DOHH2 (cell line): ENCODE measurements at regions not wholly inside any gene's neighbourhood (a gene's known extent, or its start where the extent isn't known, plus 50 kb on each side); places are given as distances from the start of the nearest gene placed in this dataset.

ENCODE experiments used
- CTCF ChIP-seq: fragments of 200-600 bp; sonication (generic); IDR thresholded peaks from one replicate; pipeline ENCODE4 v1.5.1; 2014; ENCODE audit warnings: antibody characterized with exemption, mild to moderate bottlenecking, low read depth, low read length; ENCODE audit not compliant: poor library complexity, severe bottlenecking
- EZH2phosphoT487 ChIP-seq: fragments of 200-600 bp; sonication (generic); IDR thresholded peaks from 2 replicates; pipeline ENCODE4 v1.6.1; 2017; ENCODE audit warnings: borderline replicate concordance, mild to moderate bottlenecking, antibody characterized with exemption, low read length, moderate library complexity, mixed read lengths

DNA sequence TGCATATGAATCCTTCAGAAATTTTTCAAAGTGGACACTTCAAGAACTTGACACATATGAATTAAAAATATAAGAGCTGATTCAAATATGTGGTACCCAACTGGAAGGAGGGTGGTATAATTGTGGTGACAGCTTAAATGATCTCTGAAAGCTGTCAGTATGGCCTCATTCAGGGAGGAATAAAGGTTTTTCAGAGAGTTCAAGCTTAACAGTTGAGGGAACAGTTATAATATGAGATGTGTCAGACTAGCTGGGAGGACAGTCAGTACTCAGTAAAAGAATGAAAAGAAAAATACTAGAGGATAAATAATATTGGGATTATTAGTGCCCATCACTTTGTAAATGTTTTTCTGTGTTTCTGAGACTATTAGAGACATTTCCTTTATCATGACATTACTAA is 277.5 kb downstream of the RASSF9 start:
- no peak for TF ChIP-seq CTCF
- no peak for TF ChIP-seq EZH2phosphoT487
